ENCODE measurements at regions not wholly inside any gene's neighbourhood (a gene's known extent, or its start where the extent isn't known, plus 50 kb on each side); places are given as distances from the start of the nearest gene placed in this dataset.

DNA sequence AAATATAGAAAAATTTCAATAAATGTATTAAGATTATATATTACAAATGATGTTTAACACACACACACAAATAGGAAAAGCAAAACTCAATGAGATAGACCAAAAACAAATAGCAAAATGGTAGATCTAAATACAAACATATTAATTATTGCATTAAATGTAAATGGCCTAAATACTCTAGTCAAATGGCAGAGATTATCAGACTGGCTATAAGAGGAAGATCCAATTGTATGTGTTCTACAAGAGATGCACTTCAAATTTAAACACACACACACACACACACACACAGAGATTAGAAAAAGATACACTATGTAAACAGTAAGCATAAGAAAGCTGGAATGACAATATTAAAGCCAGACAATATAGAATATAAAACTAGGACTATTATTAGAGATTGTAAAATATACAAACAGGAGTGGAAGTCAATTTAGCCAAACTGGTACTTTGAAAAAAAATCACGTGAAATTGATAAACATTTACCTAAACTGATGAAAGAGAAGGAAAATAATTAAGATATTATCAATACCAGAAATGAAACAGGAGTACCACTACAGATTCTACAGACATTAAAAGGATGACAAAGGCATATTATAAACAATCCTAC is 150.5 kb downstream of the TBXT start:
- H3K4me3 ChIP-seq (ENCODE audit: low read length): no peak overlapping the region
- no peak for TF ChIP-seq CTCF (conservative IDR thresholded peaks at IDR 0.05; ENCODE audit: low read length)
- DNase-seq (ENCODE audit: low read depth): no peak

GRCh38 chr6:166014966-166015365 is 152.7 kb downstream of the TBXT start:
- TF ChIP-seq CTCF (conservative IDR thresholded peaks at IDR 0.05; ENCODE audit: low read length): no peak
- DNase-seq (ENCODE audit: low read depth): no peak
- no peak overlapping the region for H3K4me3 ChIP-seq (ENCODE audit: low read length)

GRCh38 chr6:166010136-166010960 is 157.3 kb downstream of the TBXT start:
- no peak for TF ChIP-seq CTCF (conservative IDR thresholded peaks at IDR 0.05; ENCODE audit: low read length)

GRCh38 chr6:166009385-166010031 is 158.1 kb downstream of the TBXT start:
- TF ChIP-seq CTCF (conservative IDR thresholded peaks at IDR 0.05; ENCODE audit: low read length): no peak
- peak overlapping the region; percentile 64 for H3K4me3 ChIP-seq (ENCODE audit: low read length)
- no peak for DNase-seq (ENCODE audit: low read depth)

More at GRCh38 chr6:166010136-166010960, 157.3 kb downstream of the TBXT start:
- DNase-seq (ENCODE audit: low read depth): peak; percentile 42
- no peak overlapping the region for H3K4me3 ChIP-seq (ENCODE audit: low read length)

DNA sequence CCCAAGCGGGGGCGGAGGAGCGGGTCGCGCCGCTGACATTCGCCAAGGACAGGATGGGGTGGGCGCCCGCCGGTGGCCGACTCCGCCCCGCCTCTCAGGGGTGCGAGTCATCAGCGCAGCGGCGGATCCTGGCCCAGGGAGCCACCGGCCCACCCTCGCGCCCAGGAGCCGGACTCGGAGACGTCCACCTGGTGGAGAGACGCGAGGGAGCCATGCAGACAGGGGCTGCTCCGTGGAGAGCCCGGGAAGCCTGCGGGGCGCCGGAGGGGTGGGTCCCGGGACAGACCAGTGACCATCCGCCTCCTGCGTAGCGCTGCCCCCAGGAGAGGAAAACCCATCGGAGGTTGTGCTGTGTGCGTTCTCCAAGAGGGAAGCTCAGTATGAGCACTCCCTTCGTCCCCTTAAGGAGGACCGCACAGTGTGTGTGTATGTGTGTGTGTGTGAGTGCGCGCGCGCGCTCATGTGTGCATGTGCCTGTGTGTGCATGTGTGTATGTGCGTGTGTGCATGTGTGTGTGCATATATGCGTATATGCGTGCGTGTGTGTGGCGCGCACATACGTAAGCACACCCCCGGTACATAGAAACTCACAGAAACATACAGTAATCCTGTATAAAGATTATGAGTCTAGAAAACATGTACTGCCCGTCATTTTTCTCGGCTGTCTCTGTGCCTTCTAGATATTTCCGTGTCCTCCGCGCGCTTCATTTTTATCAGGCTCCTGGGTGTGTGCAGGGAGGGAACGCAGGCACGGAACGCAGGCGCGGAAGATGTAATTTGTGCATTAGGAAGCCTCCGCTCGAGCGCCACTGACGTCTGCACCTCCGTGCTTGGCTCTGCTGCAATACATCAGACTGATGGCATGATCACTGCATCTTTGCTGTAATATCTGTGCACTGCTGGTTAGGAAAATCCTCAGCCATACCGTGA is 158.9 kb downstream of the TBXT start:
- peak; percentile 17 for TF ChIP-seq CTCF (conservative IDR thresholded peaks at IDR 0.05; ENCODE audit: low read length)
- H3K4me3 ChIP-seq (ENCODE audit: low read length): peak overlapping the region; percentile 64
- DNase-seq (ENCODE audit: low read depth): peak; percentile 68

DNA sequence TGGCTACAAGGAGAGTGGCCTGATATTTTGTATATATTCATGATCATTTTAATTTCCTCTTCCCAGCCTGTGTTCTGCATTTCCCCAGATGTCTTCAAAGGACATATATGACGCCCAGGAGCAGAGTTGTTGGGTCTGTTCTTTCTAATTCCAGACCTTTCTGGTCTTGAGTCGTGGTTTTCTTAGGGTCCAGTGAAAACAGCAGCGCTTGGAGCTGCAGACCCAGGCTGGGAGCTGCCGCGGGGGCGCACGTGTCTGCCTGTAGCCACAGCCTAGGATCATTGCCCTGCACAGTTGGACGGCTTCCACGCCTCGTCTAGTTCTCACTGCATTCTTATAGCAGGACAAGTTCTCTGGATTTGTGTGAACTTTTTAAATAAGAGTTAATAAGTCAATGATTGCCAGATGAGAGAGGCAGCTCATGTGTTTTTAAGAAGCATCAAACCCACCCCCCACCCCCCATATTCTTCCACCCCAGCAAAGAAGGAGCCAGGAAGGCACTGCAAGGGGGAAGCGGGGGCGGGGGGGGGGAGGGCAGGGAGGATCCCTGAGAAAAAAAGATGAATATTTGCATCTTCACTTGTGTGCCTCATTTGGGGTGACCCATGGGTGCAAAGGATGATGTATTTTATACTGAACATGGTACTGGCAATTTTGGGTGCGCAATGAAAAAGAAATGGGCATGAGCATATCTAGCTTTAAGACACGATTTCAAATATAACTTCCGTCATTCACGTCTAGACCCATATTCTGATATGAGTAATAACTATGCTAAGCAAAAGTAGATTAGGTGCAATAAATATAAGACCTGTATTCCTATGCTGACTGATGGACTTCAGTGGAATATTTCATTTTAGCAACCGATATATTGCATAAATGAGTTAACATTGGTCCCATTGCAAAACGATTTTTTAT is 160.0 kb downstream of the TBXT start:
- H3K4me3 ChIP-seq (ENCODE audit: low read length): peak overlapping the region; percentile 64; the same call in 1 of the 2 replicates
- DNase-seq (ENCODE audit: low read depth): peak; percentile 75
- TF ChIP-seq CTCF (conservative IDR thresholded peaks at IDR 0.05; ENCODE audit: low read length): no peak

Data from AG10803 (cell line).